ENCODE measurements at regions not wholly inside any gene's neighbourhood (a gene's known extent, or its start where the extent isn't known, plus 50 kb on each side); places are given as distances from the start of the nearest gene placed in this dataset.

DNA sequence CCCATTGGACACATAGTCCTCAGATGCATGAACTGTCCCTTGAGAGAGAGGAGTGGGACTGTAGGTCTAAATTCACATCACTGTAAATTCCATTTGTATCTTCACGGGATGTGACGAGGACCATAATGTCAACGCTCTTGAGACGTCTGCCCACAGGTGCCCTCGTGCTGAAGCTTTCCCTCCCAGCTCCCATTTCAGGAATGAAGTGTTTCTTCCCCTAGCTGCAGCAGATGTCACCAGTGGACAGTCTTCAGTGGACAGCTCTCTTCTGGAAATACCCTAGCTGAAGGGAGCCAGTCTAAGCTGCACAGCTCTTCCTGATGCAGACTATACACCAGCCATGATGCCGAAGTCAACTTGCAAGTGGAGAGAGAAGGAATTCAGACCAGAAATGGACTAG lies 217.4 kb upstream of the ECI2 start:
- TF ChIP-seq, protein P1, sequence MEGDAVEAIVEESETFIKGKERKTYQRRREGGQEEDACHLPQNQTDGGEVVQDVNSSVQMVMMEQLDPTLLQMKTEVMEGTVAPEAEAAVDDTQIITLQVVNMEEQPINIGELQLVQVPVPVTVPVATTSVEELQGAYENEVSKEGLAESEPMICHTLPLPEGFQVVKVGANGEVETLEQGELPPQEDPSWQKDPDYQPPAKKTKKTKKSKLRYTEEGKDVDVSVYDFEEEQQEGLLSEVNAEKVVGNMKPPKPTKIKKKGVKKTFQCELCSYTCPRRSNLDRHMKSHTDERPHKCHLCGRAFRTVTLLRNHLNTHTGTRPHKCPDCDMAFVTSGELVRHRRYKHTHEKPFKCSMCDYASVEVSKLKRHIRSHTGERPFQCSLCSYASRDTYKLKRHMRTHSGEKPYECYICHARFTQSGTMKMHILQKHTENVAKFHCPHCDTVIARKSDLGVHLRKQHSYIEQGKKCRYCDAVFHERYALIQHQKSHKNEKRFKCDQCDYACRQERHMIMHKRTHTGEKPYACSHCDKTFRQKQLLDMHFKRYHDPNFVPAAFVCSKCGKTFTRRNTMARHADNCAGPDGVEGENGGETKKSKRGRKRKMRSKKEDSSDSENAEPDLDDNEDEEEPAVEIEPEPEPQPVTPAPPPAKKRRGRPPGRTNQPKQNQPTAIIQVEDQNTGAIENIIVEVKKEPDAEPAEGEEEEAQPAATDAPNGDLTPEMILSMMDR (IDR thresholded peaks at IDR 0.05), result no peak
- no peak for TF ChIP-seq POLR2AphosphoS5 (IDR thresholded peaks at IDR 0.05; ENCODE audit: low read depth, low read length)
- TF ChIP-seq, protein P2, sequence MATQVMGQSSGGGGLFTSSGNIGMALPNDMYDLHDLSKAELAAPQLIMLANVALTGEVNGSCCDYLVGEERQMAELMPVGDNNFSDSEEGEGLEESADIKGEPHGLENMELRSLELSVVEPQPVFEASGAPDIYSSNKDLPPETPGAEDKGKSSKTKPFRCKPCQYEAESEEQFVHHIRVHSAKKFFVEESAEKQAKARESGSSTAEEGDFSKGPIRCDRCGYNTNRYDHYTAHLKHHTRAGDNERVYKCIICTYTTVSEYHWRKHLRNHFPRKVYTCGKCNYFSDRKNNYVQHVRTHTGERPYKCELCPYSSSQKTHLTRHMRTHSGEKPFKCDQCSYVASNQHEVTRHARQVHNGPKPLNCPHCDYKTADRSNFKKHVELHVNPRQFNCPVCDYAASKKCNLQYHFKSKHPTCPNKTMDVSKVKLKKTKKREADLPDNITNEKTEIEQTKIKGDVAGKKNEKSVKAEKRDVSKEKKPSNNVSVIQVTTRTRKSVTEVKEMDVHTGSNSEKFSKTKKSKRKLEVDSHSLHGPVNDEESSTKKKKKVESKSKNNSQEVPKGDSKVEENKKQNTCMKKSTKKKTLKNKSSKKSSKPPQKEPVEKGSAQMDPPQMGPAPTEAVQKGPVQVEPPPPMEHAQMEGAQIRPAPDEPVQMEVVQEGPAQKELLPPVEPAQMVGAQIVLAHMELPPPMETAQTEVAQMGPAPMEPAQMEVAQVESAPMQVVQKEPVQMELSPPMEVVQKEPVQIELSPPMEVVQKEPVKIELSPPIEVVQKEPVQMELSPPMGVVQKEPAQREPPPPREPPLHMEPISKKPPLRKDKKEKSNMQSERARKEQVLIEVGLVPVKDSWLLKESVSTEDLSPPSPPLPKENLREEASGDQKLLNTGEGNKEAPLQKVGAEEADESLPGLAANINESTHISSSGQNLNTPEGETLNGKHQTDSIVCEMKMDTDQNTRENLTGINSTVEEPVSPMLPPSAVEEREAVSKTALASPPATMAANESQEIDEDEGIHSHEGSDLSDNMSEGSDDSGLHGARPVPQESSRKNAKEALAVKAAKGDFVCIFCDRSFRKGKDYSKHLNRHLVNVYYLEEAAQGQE (IDR thresholded peaks at IDR 0.05; ENCODE audit: insufficient read depth in 1 of 2, low read depth in 2 of 2, low read length in 1 of 2), result no peak
- no peak for TF ChIP-seq SIN3A (IDR thresholded peaks at IDR 0.05; ENCODE audit: borderline replicate concordance, insufficient read depth, low read depth, low read length)

All from Panc1 (cell line).